ENCODE measurements at regions not wholly inside any gene's neighbourhood (a gene's known extent, or its start where the extent isn't known, plus 50 kb on each side); places are given as distances from the start of the nearest gene placed in this dataset.

DNA sequence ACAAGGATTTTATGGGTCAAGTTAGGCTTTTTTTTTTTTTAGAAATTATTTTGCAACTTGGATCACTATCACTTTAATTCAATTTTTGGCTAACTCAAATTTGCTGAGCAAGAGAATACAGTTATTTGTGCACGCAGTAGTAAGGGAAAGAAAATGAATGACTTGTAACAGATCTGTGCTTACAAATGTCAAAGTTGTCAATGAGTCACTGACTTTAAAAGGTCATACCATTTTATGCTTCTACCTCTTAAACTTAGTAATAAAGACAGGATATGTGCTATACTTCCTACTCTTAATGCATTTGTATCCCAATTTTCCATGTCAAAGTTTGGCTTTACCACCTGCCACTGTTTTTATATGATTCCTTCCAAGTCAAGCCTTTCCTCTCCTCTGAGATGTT is 131.1 kb upstream of the FBXO33 start:
- Histone ChIP-seq H2BK120ac (ENCODE audit: insufficient read depth, low read length, poor library complexity) (no peak overlapping the region), H3K4ac (ENCODE audit: low read depth, low read length) (no peak overlapping the region), H3K9ac (ENCODE audit: low read length) (no peak overlapping the region), H3K79me2 (ENCODE audit: control insufficient read depth, insufficient read depth, low read length, poor library complexity) (no peaks in the 10 kb centered on the region), H3K9me3 (ENCODE audit: insufficient read depth, low read depth, low read length) (no peaks in the 10 kb centered on the region), H2AFZ (ENCODE audit: insufficient read depth, low read length, poor library complexity) (no peak overlapping the region), H2BK12ac (ENCODE audit: low read length) (no peak overlapping the region), H3K4me2 (ENCODE audit: low read length) (no peak overlapping the region), H3K27me3 (ENCODE audit: insufficient read depth, low read length) (no peaks in the 10 kb centered on the region), H3K36me3 (ENCODE audit: control insufficient read depth in 1 of 2, insufficient read depth in 2 of 2, low read length in 2 of 2) (no peaks in the 10 kb centered on the region), H4K8ac (ENCODE audit: low read depth, low read length) (no peak overlapping the region), H3K18ac (ENCODE audit: low read length) (no peak overlapping the region), H3K4me3 (ENCODE audit: low read depth, low read length) (no peak overlapping the region), H3K14ac (ENCODE audit: low read length) (no peak overlapping the region), H2AK5ac (ENCODE audit: low read length) (no peak overlapping the region), H3K23ac (ENCODE audit: low read length) (no peak overlapping the region), H4K12ac (ENCODE audit: low read depth, low read length) (no peak overlapping the region), H2BK5ac (ENCODE audit: low read depth, low read length, poor library complexity) (no peak overlapping the region), H3K79me1 (ENCODE audit: low read length) (no peaks in the 10 kb centered on the region), H4K91ac (ENCODE audit: low read depth, low read length) (no peak overlapping the region), H3K4me1 (ENCODE audit: control insufficient read depth in 1 of 2, insufficient read depth in 2 of 2, low read length in 2 of 2) (no peaks in the 10 kb centered on the region), H3K27ac (ENCODE audit: low read depth, low read length) (no peak overlapping the region)
- no peak for DNase-seq
- WGBS (ENCODE audit: extremely low coverage, insufficient coverage, insufficient read length), result no CpG with 5 or more reads among the region's 1 CpG

- no peak overlapping the region for H2BK5ac ChIP-seq (ENCODE audit: low read depth, low read length, poor library complexity)
- H2AK5ac ChIP-seq (ENCODE audit: low read length), result no peak overlapping the region
- no peak overlapping the region for H3K4me3 ChIP-seq (ENCODE audit: low read depth, low read length)
- no peaks in the 10 kb centered on the region for H3K36me3 ChIP-seq (ENCODE audit: control insufficient read depth in 1 of 2, insufficient read depth in 2 of 2, low read length in 2 of 2)
- H4K91ac ChIP-seq (ENCODE audit: low read depth, low read length), result no peak overlapping the region
- no peak overlapping the region for H4K12ac ChIP-seq (ENCODE audit: low read depth, low read length)
- no peaks in the 10 kb centered on the region for H3K79me1 ChIP-seq (ENCODE audit: low read length)
- H3K9ac ChIP-seq (ENCODE audit: low read length), result no peak overlapping the region
- no peaks in the 10 kb centered on the region for H3K79me2 ChIP-seq (ENCODE audit: control insufficient read depth, insufficient read depth, low read length, poor library complexity)
- no peak overlapping the region for H3K27ac ChIP-seq (ENCODE audit: low read depth, low read length)
- H3K4ac ChIP-seq (ENCODE audit: low read depth, low read length), result no peak overlapping the region
- H2BK120ac ChIP-seq (ENCODE audit: insufficient read depth, low read length, poor library complexity), result no peak overlapping the region
- H4K8ac ChIP-seq (ENCODE audit: low read depth, low read length), result no peak overlapping the region
- H3K4me1 ChIP-seq (ENCODE audit: control insufficient read depth in 1 of 2, insufficient read depth in 2 of 2, low read length in 2 of 2), result no peaks in the 10 kb centered on the region
- no peaks in the 10 kb centered on the region for H3K9me3 ChIP-seq (ENCODE audit: insufficient read depth, low read depth, low read length)
- no peaks in the 10 kb centered on the region for H3K27me3 ChIP-seq (ENCODE audit: insufficient read depth, low read length)
- no peak overlapping the region for H3K18ac ChIP-seq (ENCODE audit: low read length)
- DNase-seq, result no peak
- H2BK12ac ChIP-seq (ENCODE audit: low read length), result no peak overlapping the region
- no peak overlapping the region for H2AFZ ChIP-seq (ENCODE audit: insufficient read depth, low read length, poor library complexity)
- H3K14ac ChIP-seq (ENCODE audit: low read length), result no peak overlapping the region
- WGBS (ENCODE audit: extremely low coverage, insufficient coverage, insufficient read length), result no CpG with 5 or more reads among the region's 2 CpGs
- no peak overlapping the region for H3K4me2 ChIP-seq (ENCODE audit: low read length)
- H3K23ac ChIP-seq (ENCODE audit: low read length), result no peak overlapping the region
Measured at GRCh38 chr14:39562175-39562574, 129.9 kb upstream of the FBXO33 start.

GRCh38 chr14:39558525-39558924 is 126.3 kb upstream of the FBXO33 start:
- H3K14ac ChIP-seq (ENCODE audit: low read length), result no peak overlapping the region
- H3K4me1 ChIP-seq (ENCODE audit: control insufficient read depth in 1 of 2, insufficient read depth in 2 of 2, low read length in 2 of 2), result no peaks in the 10 kb centered on the region
- no peak overlapping the region for H4K8ac ChIP-seq (ENCODE audit: low read depth, low read length)
- H3K4me2 ChIP-seq (ENCODE audit: low read length), result no peak overlapping the region
- no peak overlapping the region for H3K9ac ChIP-seq (ENCODE audit: low read length)
- no peak overlapping the region for H2AFZ ChIP-seq (ENCODE audit: insufficient read depth, low read length, poor library complexity)
- no peak overlapping the region for H4K91ac ChIP-seq (ENCODE audit: low read depth, low read length)
- WGBS (ENCODE audit: extremely low coverage, insufficient coverage, insufficient read length), result no CpG with 5 or more reads among the region's 1 CpG
- H2BK5ac ChIP-seq (ENCODE audit: low read depth, low read length, poor library complexity), result no peak overlapping the region
- H2BK120ac ChIP-seq (ENCODE audit: insufficient read depth, low read length, poor library complexity), result no peak overlapping the region
- no peak for DNase-seq
- no peaks in the 10 kb centered on the region for H3K36me3 ChIP-seq (ENCODE audit: control insufficient read depth in 1 of 2, insufficient read depth in 2 of 2, low read length in 2 of 2)
- H2AK5ac ChIP-seq (ENCODE audit: low read length), result no peak overlapping the region
- no peak overlapping the region for H3K4me3 ChIP-seq (ENCODE audit: low read depth, low read length)
- no peak overlapping the region for H3K4ac ChIP-seq (ENCODE audit: low read depth, low read length)
- no peaks in the 10 kb centered on the region for H3K79me2 ChIP-seq (ENCODE audit: control insufficient read depth, insufficient read depth, low read length, poor library complexity)
- H2BK12ac ChIP-seq (ENCODE audit: low read length), result no peak overlapping the region
- no peak overlapping the region for H3K23ac ChIP-seq (ENCODE audit: low read length)
- no peak overlapping the region for H4K12ac ChIP-seq (ENCODE audit: low read depth, low read length)
- no peaks in the 10 kb centered on the region for H3K79me1 ChIP-seq (ENCODE audit: low read length)
- H3K18ac ChIP-seq (ENCODE audit: low read length), result no peak overlapping the region
- H3K27me3 ChIP-seq (ENCODE audit: insufficient read depth, low read length), result no peaks in the 10 kb centered on the region
- no peaks in the 10 kb centered on the region for H3K9me3 ChIP-seq (ENCODE audit: insufficient read depth, low read depth, low read length)
- H3K27ac ChIP-seq (ENCODE audit: low read depth, low read length), result no peak overlapping the region

DNA sequence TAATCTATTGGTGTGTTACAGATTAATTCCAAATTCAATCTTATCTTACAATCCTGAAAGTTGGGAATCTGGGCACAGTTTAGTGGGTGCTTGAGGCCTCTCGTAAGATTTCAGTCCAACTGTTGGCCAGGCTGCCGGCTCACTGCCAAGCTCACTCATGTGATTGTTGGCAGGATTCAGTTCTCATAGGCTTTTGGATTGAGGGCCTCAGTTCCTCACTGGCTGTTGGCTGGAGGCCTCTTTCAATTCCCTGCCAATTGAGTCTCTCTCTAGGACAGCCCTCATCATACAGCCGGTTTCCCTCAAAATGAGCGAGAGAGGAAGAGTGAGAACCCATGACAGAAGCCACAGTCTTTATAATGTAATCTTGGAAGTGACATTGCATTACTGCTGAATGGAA is 123.5 kb upstream of the FBXO33 start:
- no peak overlapping the region for H2AFZ ChIP-seq (ENCODE audit: insufficient read depth, low read length, poor library complexity)
- H4K91ac ChIP-seq (ENCODE audit: low read depth, low read length), result no peak overlapping the region
- no peak overlapping the region for H3K4ac ChIP-seq (ENCODE audit: low read depth, low read length)
- no peaks in the 10 kb centered on the region for H3K36me3 ChIP-seq (ENCODE audit: control insufficient read depth in 1 of 2, insufficient read depth in 2 of 2, low read length in 2 of 2)
- no peak for DNase-seq
- H3K27me3 ChIP-seq (ENCODE audit: insufficient read depth, low read length), result no peaks in the 10 kb centered on the region
- H2BK12ac ChIP-seq (ENCODE audit: low read length), result no peak overlapping the region
- H3K9ac ChIP-seq (ENCODE audit: low read length), result no peak overlapping the region
- no peak overlapping the region for H3K14ac ChIP-seq (ENCODE audit: low read length)
- H2BK120ac ChIP-seq (ENCODE audit: insufficient read depth, low read length, poor library complexity), result no peak overlapping the region
- H2AK5ac ChIP-seq (ENCODE audit: low read length), result no peak overlapping the region
- H3K4me3 ChIP-seq (ENCODE audit: low read depth, low read length), result no peak overlapping the region
- no peak overlapping the region for H3K27ac ChIP-seq (ENCODE audit: low read depth, low read length)
- WGBS (ENCODE audit: extremely low coverage, insufficient coverage, insufficient read length), result no CpG with 5 or more reads among the region's 4 CpGs
- no peak overlapping the region for H4K12ac ChIP-seq (ENCODE audit: low read depth, low read length)
- no peak overlapping the region for H3K18ac ChIP-seq (ENCODE audit: low read length)
- H2BK5ac ChIP-seq (ENCODE audit: low read depth, low read length, poor library complexity), result no peak overlapping the region
- no peaks in the 10 kb centered on the region for H3K79me1 ChIP-seq (ENCODE audit: low read length)
- H3K9me3 ChIP-seq (ENCODE audit: insufficient read depth, low read depth, low read length), result no peaks in the 10 kb centered on the region
- H4K8ac ChIP-seq (ENCODE audit: low read depth, low read length), result no peak overlapping the region
- H3K4me2 ChIP-seq (ENCODE audit: low read length), result no peak overlapping the region
- no peak overlapping the region for H3K23ac ChIP-seq (ENCODE audit: low read length)
- H3K79me2 ChIP-seq (ENCODE audit: control insufficient read depth, insufficient read depth, low read length, poor library complexity), result no peaks in the 10 kb centered on the region
- H3K4me1 ChIP-seq (ENCODE audit: control insufficient read depth in 1 of 2, insufficient read depth in 2 of 2, low read length in 2 of 2), result no peaks in the 10 kb centered on the region

All from trophoblast cell (in vitro differentiated cells and primary cell).